Fibroblast of mammary gland (primary cell): ENCODE measurements at regions not wholly inside any gene's neighbourhood (a gene's known extent, or its start where the extent isn't known, plus 50 kb on each side); places are given as distances from the start of the nearest gene placed in this dataset.

Experiments
- DNase-seq: peaks from one replicate; pipeline ENCODE4 v3.0.0-alpha.2; 2010; ENCODE audit warnings: low read depth
- H3K4me3 ChIP-seq: 2 replicates; pipeline ENCODE4 v1.5.1; 2011; ENCODE audit warnings: low read depth, mild to moderate bottlenecking, low read length, moderate library complexity; ENCODE audit not compliant: control insufficient read depth
- CTCF ChIP-seq: conservative IDR thresholded peaks from 2 replicates; pipeline ENCODE4 v1.5.1; 2011; ENCODE audit warnings: low read depth, low read length, inconsistent platforms; ENCODE audit not compliant: control insufficient read depth, insufficient read depth

- no peak overlapping the region for H3K4me3 ChIP-seq
- TF ChIP-seq CTCF = no peak
- DNase-seq = no peak
Measured at GRCh38 chr5:62154758-62155157, 151.2 kb upstream of the KIF2A start.

DNA sequence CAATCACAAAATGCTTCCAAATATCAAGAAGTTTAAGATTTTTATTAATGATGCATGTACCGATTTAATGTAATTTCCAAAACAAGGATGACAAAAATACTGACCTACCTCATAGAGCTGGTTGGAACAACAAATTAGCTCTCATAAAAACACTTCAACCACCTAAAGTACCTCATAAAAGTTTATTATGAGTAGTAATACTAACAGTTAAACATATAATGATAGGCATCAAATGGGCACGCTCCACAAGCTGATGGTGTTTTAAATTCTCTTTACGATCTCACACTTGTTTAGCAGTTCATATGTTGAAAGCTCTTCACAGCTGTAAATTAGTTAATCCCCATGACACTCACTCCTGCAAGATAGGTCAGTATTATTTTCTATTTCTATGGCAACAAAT, 150.0 kb upstream of the KIF2A start:
- TF ChIP-seq CTCF = no peak
- H3K4me3 ChIP-seq = no peak overlapping the region
- no peak for DNase-seq

- H3K4me3 ChIP-seq = no peak overlapping the region
- no peak for DNase-seq
- TF ChIP-seq CTCF = no peak
Measured at GRCh38 chr5:62167561-62168057, 138.4 kb upstream of the KIF2A start.

GRCh38 chr5:62168506-62169281, 137.3 kb upstream of the KIF2A start:
- DNase-seq = no peak
- no peak for TF ChIP-seq CTCF
- no peak overlapping the region for H3K4me3 ChIP-seq

- no peak for TF ChIP-seq CTCF
Measured at GRCh38 chr5:62178258-62178657, 127.7 kb upstream of the KIF2A start.

DNA sequence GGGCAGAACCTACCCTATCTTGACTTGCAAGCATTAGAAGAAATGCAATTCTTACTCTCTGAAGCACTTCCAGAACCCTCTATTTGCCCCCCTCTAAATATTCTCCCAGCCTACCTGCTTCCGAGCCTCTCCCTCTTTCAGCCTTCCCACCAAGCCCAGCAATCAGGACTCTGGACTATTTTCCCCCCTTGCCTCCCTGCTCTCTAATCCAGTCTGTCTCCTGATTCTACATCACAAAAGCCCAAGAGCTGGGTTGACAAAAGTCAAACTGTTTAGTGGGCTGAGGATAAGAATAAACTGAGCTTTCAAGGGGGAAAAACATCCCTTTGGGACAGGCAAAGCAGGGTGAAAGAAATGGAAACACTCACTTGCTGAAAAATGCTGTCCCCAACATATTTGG, 123.2 kb upstream of the KIF2A start:
- TF ChIP-seq CTCF = no peak
- DNase-seq = no peak
- H3K4me3 ChIP-seq = no peak overlapping the region

More at GRCh38 chr5:62178258-62178657, 127.7 kb upstream of the KIF2A start:
- no peak for DNase-seq
- H3K4me3 ChIP-seq = no peak overlapping the region
